Kidney (tissue), 13 donors: ENCODE measurements at regions not wholly inside any gene's neighbourhood (a gene's known extent, or its start where the extent isn't known, plus 50 kb on each side); places are given as distances from the start of the nearest gene placed in this dataset.

Source experiments
- DNase-seq, 5 donors: peaks; one replicate each; pipeline ENCODE4 v3.0.0-alpha.2; 2013 to 2020
- FAIRE-seq: peaks from 2 replicates; lab custom pipeline; 2012; peaks lifted over from hg19 to GRCh38; lab: Jason Lieb, UNC
- H3K27ac ChIP-seq, 2 donors: one replicate each; pipeline ENCODE4 v1.7.0; 2013; ENCODE audit warnings: low read depth in 2 of 2, low read length in 2 of 2, inconsistent platforms in 1 of 2
- H3K27me3 ChIP-seq: one replicate; pipeline ENCODE4 v1.7.1; 2013; ENCODE audit warnings: low read length, inconsistent platforms; ENCODE audit not compliant: control insufficient read depth, insufficient read depth
- H3K36me3 ChIP-seq, 3 donors: one replicate each; pipeline versions ENCODE4 v1.7.0 to v1.7.1; 2013; ENCODE audit warnings: low read length in 3 of 3, control low read depth in 1 of 3, inconsistent platforms in 1 of 3; ENCODE audit not compliant: insufficient read depth in 3 of 3, control insufficient read depth in 2 of 3
- H3K4me1 ChIP-seq, 3 donors: one replicate each; pipeline versions ENCODE4 v1.7.0 to v1.7.1; 2013; ENCODE audit warnings: low read length in 3 of 3, inconsistent platforms in 1 of 3, low read depth in 1 of 3; ENCODE audit not compliant: control insufficient read depth in 2 of 3, insufficient read depth in 2 of 3
- H3K4me3 ChIP-seq, 3 donors: one replicate each; pipeline versions ENCODE4 v1.7.0 to v1.8.1; 2013; ENCODE audit warnings: low read length in 3 of 3, control low read depth in 1 of 3, inconsistent platforms in 1 of 3
- H3K9ac ChIP-seq, 3 donors: one replicate each; pipeline versions ENCODE4 v1.7.0 to v1.7.1; 2013; ENCODE audit warnings: low read length in 3 of 3, control low read depth in 1 of 3, inconsistent platforms in 1 of 3
- H3K9me3 ChIP-seq, 3 donors: one replicate each; pipeline versions ENCODE4 v1.7.0 to v1.7.1; 2013; ENCODE audit warnings: low read length in 3 of 3, control low read depth in 1 of 3, inconsistent platforms in 1 of 3; ENCODE audit not compliant: control insufficient read depth in 2 of 3, insufficient read depth in 1 of 3
- intact Hi-C: fragments of 100-400 bp; cut with DNase I; formaldehyde crosslinking; loops from one replicate; pipeline ENCODE4 v1.11.1; 2022
- TF ChIP-seq, protein P1 (sequence below): IDR thresholded peaks from 3 replicates; pipeline ENCODE4 v1.5.1; 2012; ENCODE audit warnings: mild to moderate bottlenecking, moderate library complexity, borderline replicate concordance; ENCODE audit not compliant: insufficient read depth; ENCODE audit errors: extremely low read depth
- donor health status: control.
- donor health status: control.
- donor health status: control.
- donor health status: control.
- donor health status: control.
- donor health status: DM: yes; HTN: yes; CAD: no.
- donor health status: Normal renal cell carcinoma (clear cell type).

GRCh38 chr21:22585558-22585957, 1587.3 kb downstream of the NCAM2 start:
- no peaks in the 10 kb centered on the region for H3K36me3 ChIP-seq
- no peak overlapping the region for H3K27ac ChIP-seq
- no peaks in the 10 kb centered on the region for H3K27me3 ChIP-seq
- FAIRE-seq, result no peak
- no peak for DNase-seq
- no peaks in the 10 kb centered on the region for H3K4me1 ChIP-seq
- intact Hi-C loops, result no loop called here
- H3K9me3 ChIP-seq, result no peaks in the 10 kb centered on the region
- TF ChIP-seq, protein P1, sequence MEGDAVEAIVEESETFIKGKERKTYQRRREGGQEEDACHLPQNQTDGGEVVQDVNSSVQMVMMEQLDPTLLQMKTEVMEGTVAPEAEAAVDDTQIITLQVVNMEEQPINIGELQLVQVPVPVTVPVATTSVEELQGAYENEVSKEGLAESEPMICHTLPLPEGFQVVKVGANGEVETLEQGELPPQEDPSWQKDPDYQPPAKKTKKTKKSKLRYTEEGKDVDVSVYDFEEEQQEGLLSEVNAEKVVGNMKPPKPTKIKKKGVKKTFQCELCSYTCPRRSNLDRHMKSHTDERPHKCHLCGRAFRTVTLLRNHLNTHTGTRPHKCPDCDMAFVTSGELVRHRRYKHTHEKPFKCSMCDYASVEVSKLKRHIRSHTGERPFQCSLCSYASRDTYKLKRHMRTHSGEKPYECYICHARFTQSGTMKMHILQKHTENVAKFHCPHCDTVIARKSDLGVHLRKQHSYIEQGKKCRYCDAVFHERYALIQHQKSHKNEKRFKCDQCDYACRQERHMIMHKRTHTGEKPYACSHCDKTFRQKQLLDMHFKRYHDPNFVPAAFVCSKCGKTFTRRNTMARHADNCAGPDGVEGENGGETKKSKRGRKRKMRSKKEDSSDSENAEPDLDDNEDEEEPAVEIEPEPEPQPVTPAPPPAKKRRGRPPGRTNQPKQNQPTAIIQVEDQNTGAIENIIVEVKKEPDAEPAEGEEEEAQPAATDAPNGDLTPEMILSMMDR, result no peak
- H3K4me3 ChIP-seq, result no peak overlapping the region
- H3K9ac ChIP-seq, result no peak overlapping the region

DNA sequence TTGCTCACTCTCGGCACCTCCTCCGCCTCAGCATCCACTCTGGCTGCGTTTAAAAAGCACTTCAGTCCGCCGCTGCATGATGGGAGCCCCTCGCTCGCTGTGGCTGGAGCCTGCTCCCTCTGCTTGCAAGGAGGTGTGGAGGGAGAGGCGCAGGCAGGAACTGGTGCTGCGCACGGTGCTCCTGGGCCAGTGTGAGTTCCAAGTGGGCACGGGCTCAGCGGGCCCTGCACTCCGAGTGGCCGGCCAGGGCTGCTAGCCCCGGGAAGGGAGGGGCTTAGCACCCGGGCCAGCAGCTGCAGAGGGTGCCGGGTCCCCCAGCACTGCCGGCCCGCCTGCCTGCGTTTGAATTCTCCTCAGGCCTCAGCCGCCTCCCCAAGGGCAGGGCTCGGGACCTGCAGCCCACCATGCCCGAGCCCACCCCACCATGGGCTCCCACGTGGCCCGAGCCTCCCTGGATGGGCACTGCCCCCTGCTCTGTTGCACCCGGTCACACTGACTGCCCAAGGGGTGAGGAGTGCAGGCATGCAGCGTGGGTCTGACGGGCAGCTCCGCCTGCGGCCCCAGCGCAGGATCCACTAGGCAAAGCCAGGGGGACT, 1599.5 kb downstream of the NCAM2 start:
- Histone ChIP-seq H3K36me3 (no peaks in the 10 kb centered on the region), H3K9ac (no peak overlapping the region), H3K4me3 (no peak overlapping the region), H3K27me3 (no peaks in the 10 kb centered on the region), H3K9me3 (no peaks in the 10 kb centered on the region), H3K4me1 (no peaks in the 10 kb centered on the region), H3K27ac (no peak overlapping the region)
- intact Hi-C loops, result no loop called here
- peak in 1 of 5 donors; percentile 57 for DNase-seq
- TF ChIP-seq, protein P1, result no peak
- no peak for FAIRE-seq

GRCh38 chr21:22609802-22610201, 1611.6 kb downstream of the NCAM2 start:
- intact Hi-C loops, result no loop called here
- TF ChIP-seq, protein P1, result no peak
- Histone ChIP-seq H3K36me3 (no peaks in the 10 kb centered on the region), H3K9ac (no peak overlapping the region), H3K4me3 (no peak overlapping the region), H3K27ac (no peak overlapping the region), H3K27me3 (no peaks in the 10 kb centered on the region), H3K4me1 (no peaks in the 10 kb centered on the region), H3K9me3 (no peaks in the 10 kb centered on the region)
- DNase-seq (no peak), FAIRE-seq (no peak)

DNA sequence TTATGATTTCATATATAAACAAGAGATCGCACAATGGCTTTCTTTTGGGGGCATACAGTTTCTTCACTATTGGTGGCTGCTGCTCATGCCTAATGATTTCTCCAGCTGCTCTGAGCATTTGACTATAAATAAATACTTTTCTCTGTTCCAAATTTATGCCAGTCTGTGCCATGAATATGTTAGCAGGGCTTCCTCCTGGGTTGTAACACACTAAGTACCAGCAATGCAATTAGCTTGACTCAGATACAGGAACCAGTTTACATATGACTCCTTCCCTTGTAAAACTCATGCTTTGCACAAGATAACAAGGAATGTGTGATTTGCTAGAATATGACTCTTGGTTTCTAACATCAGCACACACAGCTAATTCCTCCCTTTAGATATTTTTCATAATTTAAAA, 1629.7 kb downstream of the NCAM2 start:
- Histone ChIP-seq H3K9me3 (no peaks in the 10 kb centered on the region), H3K27me3 (no peaks in the 10 kb centered on the region), H3K9ac (no peak overlapping the region), H3K36me3 (no peaks in the 10 kb centered on the region), H3K27ac (no peak overlapping the region), H3K4me1 (no peaks in the 10 kb centered on the region), H3K4me3 (no peak overlapping the region)
- FAIRE-seq, result no peak
- no peak for DNase-seq
- TF ChIP-seq, protein P1, result no peak
- intact Hi-C loops, result no loop called here
